Type B pancreatic cell (in vitro differentiated cells): ENCODE measurements at regions not wholly inside any gene's neighbourhood (a gene's known extent, or its start where the extent isn't known, plus 50 kb on each side); places are given as distances from the start of the nearest gene placed in this dataset.

Source experiments
- DNase-seq: peaks from one replicate; pipeline ENCODE4 v3.0.0; 2021; ENCODE audit warnings: mixed read lengths; ENCODE audit not compliant: unreplicated experiment; ENCODE audit errors: extremely low spot score
- H3K27ac Mint-ChIP-seq: 2 replicates; pipeline ENCODE4 v1.8.0; 2021; ENCODE audit warnings: mild to moderate bottlenecking, mixed read lengths
- H3K27me3 Mint-ChIP-seq: 2 replicates; pipeline ENCODE4 v1.8.0; 2021; ENCODE audit warnings: mixed read lengths
- H3K36me3 Mint-ChIP-seq: 2 replicates; pipeline ENCODE4 v1.8.0; 2021; ENCODE audit warnings: mixed read lengths
- H3K4me1 Mint-ChIP-seq: one replicate; pipeline ENCODE4 v1.8.0; 2021; ENCODE audit warnings: mixed read lengths; ENCODE audit not compliant: unreplicated experiment
- H3K4me3 Mint-ChIP-seq: 2 replicates; pipeline ENCODE4 v1.8.0; 2021; ENCODE audit warnings: mild to moderate bottlenecking, mixed read lengths
- H3K9me3 Mint-ChIP-seq: 2 replicates; pipeline ENCODE4 v1.8.0; 2021; ENCODE audit warnings: mixed read lengths
- TF ChIP-seq, protein P1 (sequence below): fragments of 200-600 bp; sonication (generic); conservative IDR thresholded peaks from 2 replicates; pipeline ENCODE4 v1.5.0; 2021; ENCODE audit warnings: antibody characterized with exemption, mild to moderate bottlenecking

DNA sequence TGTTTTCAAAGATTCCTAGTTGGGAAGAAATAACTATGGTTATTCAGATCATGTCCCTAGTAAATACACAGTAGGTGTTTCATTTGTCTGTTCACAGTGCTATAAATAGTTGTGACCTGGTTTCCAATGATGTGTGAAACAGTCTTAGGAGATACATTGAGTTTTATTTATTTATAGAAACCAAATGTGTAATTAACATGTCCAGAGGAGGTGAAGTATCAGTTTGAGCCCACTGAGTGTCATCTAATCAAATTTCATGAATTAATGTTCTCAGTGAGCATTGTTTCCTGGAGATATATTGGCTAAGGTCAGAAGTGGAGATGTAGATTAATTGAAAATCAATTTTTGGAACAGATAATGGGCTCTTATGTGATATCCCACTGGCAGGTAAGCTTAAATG is 996.3 kb downstream of the FSTL5 start:
- TF ChIP-seq, protein P1, sequence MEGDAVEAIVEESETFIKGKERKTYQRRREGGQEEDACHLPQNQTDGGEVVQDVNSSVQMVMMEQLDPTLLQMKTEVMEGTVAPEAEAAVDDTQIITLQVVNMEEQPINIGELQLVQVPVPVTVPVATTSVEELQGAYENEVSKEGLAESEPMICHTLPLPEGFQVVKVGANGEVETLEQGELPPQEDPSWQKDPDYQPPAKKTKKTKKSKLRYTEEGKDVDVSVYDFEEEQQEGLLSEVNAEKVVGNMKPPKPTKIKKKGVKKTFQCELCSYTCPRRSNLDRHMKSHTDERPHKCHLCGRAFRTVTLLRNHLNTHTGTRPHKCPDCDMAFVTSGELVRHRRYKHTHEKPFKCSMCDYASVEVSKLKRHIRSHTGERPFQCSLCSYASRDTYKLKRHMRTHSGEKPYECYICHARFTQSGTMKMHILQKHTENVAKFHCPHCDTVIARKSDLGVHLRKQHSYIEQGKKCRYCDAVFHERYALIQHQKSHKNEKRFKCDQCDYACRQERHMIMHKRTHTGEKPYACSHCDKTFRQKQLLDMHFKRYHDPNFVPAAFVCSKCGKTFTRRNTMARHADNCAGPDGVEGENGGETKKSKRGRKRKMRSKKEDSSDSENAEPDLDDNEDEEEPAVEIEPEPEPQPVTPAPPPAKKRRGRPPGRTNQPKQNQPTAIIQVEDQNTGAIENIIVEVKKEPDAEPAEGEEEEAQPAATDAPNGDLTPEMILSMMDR, result no peak
- no peaks in the 10 kb centered on the region for H3K36me3 Mint-ChIP-seq
- no peaks in the 10 kb centered on the region for H3K27me3 Mint-ChIP-seq
- peaks cover 4% of the 10 kb centered on the region for H3K9me3 Mint-ChIP-seq
- no peak for DNase-seq
- H3K27ac Mint-ChIP-seq, result no peak overlapping the region
- H3K4me1 Mint-ChIP-seq, result no peaks in the 10 kb centered on the region
- H3K4me3 Mint-ChIP-seq, result no peak overlapping the region

DNA sequence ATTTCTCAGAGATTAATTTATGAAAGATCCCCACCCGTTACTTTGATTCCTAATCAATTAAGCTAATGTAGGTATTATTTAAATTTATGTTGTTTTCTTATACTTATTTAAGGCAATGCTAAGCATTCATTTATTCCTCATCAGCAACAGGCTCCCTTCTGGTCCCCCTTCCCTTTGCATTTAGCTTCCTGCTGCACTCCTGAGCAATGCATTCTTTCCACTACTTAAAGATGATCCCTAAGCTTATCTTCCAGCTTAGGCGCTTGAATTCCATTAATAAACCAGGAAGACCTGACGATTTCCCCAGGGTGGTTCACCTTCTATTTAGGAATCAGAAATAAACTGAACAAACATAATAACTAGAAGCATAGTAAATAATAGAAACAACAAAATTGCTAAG is 1003.1 kb downstream of the FSTL5 start:
- no peaks in the 10 kb centered on the region for H3K36me3 Mint-ChIP-seq
- no peak overlapping the region for H3K4me3 Mint-ChIP-seq
- DNase-seq, result no peak
- H3K27me3 Mint-ChIP-seq, result no peaks in the 10 kb centered on the region
- peaks cover 4% of the 10 kb centered on the region for H3K9me3 Mint-ChIP-seq
- TF ChIP-seq, protein P1, result no peak
- no peak overlapping the region for H3K27ac Mint-ChIP-seq
- H3K4me1 Mint-ChIP-seq, result no peaks in the 10 kb centered on the region

GRCh38 chr4:161148051-161148450 is 1015.7 kb downstream of the FSTL5 start:
- H3K36me3 Mint-ChIP-seq, result no peaks in the 10 kb centered on the region
- TF ChIP-seq, protein P1, result no peak
- no peak overlapping the region for H3K27ac Mint-ChIP-seq
- H3K27me3 Mint-ChIP-seq, result no peaks in the 10 kb centered on the region
- peaks cover 6% of the 10 kb centered on the region for H3K9me3 Mint-ChIP-seq
- DNase-seq, result no peak
- no peaks in the 10 kb centered on the region for H3K4me1 Mint-ChIP-seq
- H3K4me3 Mint-ChIP-seq, result no peak overlapping the region

DNA sequence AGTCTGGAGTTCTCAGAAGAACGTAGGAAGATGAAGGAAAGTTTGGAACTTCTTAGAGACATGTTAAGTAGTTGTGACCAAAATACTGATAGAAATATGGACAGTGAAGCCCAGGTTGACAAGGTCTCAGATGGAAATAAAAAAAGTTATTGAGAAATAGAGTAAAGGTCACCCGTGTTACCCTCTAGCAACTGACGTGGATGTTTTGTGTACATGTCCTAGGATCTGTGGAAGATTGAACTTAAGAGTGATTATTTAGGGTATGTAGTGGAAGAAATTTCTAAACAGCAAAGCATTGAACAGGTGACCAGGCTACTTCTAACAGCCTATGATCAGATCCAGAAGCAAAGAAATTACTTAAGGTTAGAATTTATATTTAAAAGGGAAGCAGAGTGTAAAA is 1020.4 kb downstream of the FSTL5 start:
- Mint-ChIP-seq H3K27me3 (no peaks in the 10 kb centered on the region), H3K9me3 (peaks cover 9% of the 10 kb centered on the region), H3K4me1 (no peaks in the 10 kb centered on the region), H3K27ac (no peak overlapping the region), H3K4me3 (no peak overlapping the region), H3K36me3 (no peaks in the 10 kb centered on the region)
- TF ChIP-seq, protein P1, result no peak
- DNase-seq, result no peak

GRCh38 chr4:161134795-161135194 is 1029.0 kb downstream of the FSTL5 start:
- TF ChIP-seq, protein P1, result no peak
- DNase-seq, result no peak
- H3K27me3 Mint-ChIP-seq, result no peaks in the 10 kb centered on the region
- H3K4me1 Mint-ChIP-seq, result peaks cover 14% of the 10 kb centered on the region
- no peak overlapping the region for H3K27ac Mint-ChIP-seq
- H3K36me3 Mint-ChIP-seq, result peaks cover 4% of the 10 kb centered on the region
- H3K9me3 Mint-ChIP-seq, result no peaks in the 10 kb centered on the region
- H3K4me3 Mint-ChIP-seq, result no peak overlapping the region
